ENCODE measurements at regions not wholly inside any gene's neighbourhood (a gene's known extent, or its start where the extent isn't known, plus 50 kb on each side); places are given as distances from the start of the nearest gene placed in this dataset.
"Not testable (repeated sequence)": the region's sequence is repeated elsewhere in the genome, so short reads cannot be mapped to it uniquely, and the experiment has no call there.

DNA sequence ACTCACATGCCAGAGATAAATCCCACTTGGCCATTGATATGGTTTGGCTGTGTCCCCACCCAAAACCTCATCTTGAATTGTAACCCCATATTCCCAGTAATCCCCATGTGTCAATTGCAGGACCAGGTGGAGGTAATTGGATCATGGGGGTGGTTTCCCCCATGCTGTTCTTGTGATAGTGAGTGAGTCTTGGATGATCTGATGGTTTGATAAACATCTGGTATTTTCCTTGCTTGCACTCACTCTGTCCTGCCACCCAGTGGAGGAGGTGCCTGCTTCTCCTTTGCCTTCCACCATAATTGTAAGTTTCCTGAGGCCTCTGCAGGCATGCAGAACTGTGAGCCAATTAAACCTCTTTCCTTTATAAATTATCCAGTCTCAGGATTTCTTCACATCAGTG, 50.4 kb upstream of the B3GAT2 start:
- not testable (repeated sequence) for H3K4me1 ChIP-seq (ENCODE audit: insufficient read depth, low read length); H3K4me2 ChIP-seq (ENCODE audit: insufficient read depth, low read length); H3K9me3 ChIP-seq (ENCODE audit: low read depth, low read length)

DNA sequence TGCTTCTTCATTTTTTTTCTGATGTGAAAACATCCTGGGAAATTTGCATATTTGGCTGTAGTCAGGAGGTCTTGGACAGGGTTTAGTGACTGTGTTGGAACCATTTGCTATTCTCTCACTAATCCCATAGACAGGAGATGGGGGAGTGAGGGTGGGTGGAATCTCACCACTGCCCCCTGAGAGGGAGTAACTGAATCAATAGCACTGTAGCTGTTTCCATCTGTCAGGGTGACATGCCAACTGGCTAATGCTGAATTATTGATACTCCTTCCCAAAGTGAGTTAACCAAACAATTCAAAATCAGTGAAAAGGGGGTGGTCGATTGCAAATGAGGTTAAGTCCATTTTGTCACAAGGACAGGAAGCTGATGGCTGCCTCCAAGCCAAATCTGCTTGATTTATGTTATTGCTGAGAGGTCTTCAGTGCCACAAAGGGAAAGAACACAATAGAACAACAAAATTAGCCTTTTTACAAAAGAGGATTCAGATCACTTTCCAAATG, 55.1 kb upstream of the B3GAT2 start:
- H3K36me3 ChIP-seq (ENCODE audit: insufficient read depth, low read length) = no peaks in the 10 kb centered on the region
- TF ChIP-seq, protein P1, sequence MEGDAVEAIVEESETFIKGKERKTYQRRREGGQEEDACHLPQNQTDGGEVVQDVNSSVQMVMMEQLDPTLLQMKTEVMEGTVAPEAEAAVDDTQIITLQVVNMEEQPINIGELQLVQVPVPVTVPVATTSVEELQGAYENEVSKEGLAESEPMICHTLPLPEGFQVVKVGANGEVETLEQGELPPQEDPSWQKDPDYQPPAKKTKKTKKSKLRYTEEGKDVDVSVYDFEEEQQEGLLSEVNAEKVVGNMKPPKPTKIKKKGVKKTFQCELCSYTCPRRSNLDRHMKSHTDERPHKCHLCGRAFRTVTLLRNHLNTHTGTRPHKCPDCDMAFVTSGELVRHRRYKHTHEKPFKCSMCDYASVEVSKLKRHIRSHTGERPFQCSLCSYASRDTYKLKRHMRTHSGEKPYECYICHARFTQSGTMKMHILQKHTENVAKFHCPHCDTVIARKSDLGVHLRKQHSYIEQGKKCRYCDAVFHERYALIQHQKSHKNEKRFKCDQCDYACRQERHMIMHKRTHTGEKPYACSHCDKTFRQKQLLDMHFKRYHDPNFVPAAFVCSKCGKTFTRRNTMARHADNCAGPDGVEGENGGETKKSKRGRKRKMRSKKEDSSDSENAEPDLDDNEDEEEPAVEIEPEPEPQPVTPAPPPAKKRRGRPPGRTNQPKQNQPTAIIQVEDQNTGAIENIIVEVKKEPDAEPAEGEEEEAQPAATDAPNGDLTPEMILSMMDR (IDR thresholded peaks at IDR 0.05; ENCODE audit: extremely low read depth, low read depth, low read length) = no peak
- no peaks in the 10 kb centered on the region for H3K9me3 ChIP-seq (ENCODE audit: low read depth, low read length)
- H3K4me1 ChIP-seq (ENCODE audit: insufficient read depth, low read length) = no peaks in the 10 kb centered on the region
- H3K4me2 ChIP-seq (ENCODE audit: insufficient read depth, low read length) = no peak overlapping the region
- H3K27me3 ChIP-seq (ENCODE audit: insufficient read depth, low read length) = peaks cover 4% of the 10 kb centered on the region
- H4K20me1 ChIP-seq (ENCODE audit: insufficient read depth, low read length) = no peaks in the 10 kb centered on the region
- no peaks in the 10 kb centered on the region for H3K79me2 ChIP-seq (ENCODE audit: insufficient read depth, low read length)
- DNase-seq (ENCODE audit: insufficient read length, low spot score, missing footprints) = no peak
- H3K27ac ChIP-seq (ENCODE audit: low read depth, low read length) = no peak overlapping the region
- H3K4me3 ChIP-seq (ENCODE audit: insufficient read depth, low read length) = no peak overlapping the region
- no peak overlapping the region for H2AFZ ChIP-seq (ENCODE audit: low read length)

More for the DNA sequence above, 50.4 kb upstream of the B3GAT2 start:
- DNase-seq (ENCODE audit: insufficient read length, low spot score, missing footprints); H3K27me3 ChIP-seq (ENCODE audit: insufficient read depth, low read length); H4K20me1 ChIP-seq (ENCODE audit: insufficient read depth, low read length); H3K79me2 ChIP-seq (ENCODE audit: insufficient read depth, low read length); H2AFZ ChIP-seq (ENCODE audit: low read length); H3K36me3 ChIP-seq (ENCODE audit: insufficient read depth, low read length); H3K27ac ChIP-seq (ENCODE audit: low read depth, low read length); H3K4me3 ChIP-seq (ENCODE audit: insufficient read depth, low read length): not testable (repeated sequence)

DNA sequence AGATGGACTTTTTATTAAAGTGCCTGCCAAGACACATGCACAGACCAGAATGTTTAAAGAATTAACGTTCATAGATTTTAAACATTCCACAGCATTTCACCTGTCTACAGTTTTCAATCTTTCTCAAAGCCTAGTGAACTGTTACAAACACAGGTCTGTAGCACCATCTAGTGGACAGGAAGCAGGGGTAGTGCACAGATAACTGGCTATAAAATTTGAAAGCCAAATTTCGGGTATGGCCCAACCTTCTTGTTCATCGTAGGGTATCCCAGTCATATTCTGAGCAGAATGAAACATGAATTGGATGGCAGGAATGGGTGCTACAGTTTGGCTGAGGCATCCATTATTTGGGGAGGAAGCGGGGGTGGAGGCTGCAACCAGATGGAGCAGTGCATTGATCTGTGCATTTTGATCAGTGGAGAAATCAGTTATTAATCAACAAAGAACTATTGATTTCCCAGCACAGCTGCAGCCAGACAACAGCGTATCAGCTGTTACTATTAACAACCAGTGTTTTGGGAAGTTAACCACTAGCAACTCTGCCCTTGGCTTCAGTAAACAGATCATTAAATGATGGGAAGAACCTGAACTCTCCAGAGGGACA, 56.1 kb upstream of the B3GAT2 start:
- no peak overlapping the region for H3K4me2 ChIP-seq (ENCODE audit: insufficient read depth, low read length)
- no peaks in the 10 kb centered on the region for H4K20me1 ChIP-seq (ENCODE audit: insufficient read depth, low read length)
- H3K36me3 ChIP-seq (ENCODE audit: insufficient read depth, low read length) = no peaks in the 10 kb centered on the region
- TF ChIP-seq, protein P1 (IDR thresholded peaks at IDR 0.05; ENCODE audit: extremely low read depth, low read depth, low read length) = peak; percentile 81
- H3K4me1 ChIP-seq (ENCODE audit: insufficient read depth, low read length) = no peaks in the 10 kb centered on the region
- no peak overlapping the region for H2AFZ ChIP-seq (ENCODE audit: low read length)
- no peak overlapping the region for H3K4me3 ChIP-seq (ENCODE audit: insufficient read depth, low read length)
- peak; percentile 15 for DNase-seq (ENCODE audit: insufficient read length, low spot score, missing footprints)
- peaks cover 4% of the 10 kb centered on the region for H3K27me3 ChIP-seq (ENCODE audit: insufficient read depth, low read length)
- no peak overlapping the region for H3K27ac ChIP-seq (ENCODE audit: low read depth, low read length)
- H3K79me2 ChIP-seq (ENCODE audit: insufficient read depth, low read length) = no peaks in the 10 kb centered on the region
- no peaks in the 10 kb centered on the region for H3K9me3 ChIP-seq (ENCODE audit: low read depth, low read length)

DNA sequence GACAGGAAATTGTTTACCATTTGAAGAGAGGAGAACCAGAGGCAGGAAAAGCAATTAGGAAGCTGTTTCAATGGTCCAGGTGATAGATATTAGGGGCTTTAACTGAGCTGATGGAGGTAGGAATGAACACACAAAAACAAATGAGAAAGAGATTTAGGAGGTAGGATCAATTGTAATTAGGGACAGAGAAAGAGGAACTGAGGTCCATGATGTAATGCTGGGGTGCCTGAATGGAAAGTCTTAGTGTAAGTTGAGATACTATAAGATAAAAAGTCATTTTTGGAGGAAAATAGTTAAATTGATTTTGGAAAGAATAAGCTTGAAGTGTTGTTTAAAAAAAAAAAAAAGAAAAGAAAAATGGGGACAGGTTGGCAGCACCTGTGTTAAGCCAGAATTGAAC, 58.5 kb upstream of the B3GAT2 start:
- TF ChIP-seq, protein P1 (IDR thresholded peaks at IDR 0.05; ENCODE audit: extremely low read depth, low read depth, low read length) = no peak
- H3K79me2 ChIP-seq (ENCODE audit: insufficient read depth, low read length) = no peaks in the 10 kb centered on the region
- H2AFZ ChIP-seq (ENCODE audit: low read length) = no peak overlapping the region
- no peak overlapping the region for H3K4me3 ChIP-seq (ENCODE audit: insufficient read depth, low read length)
- no peak overlapping the region for H3K27ac ChIP-seq (ENCODE audit: low read depth, low read length)
- no peak overlapping the region for H3K4me2 ChIP-seq (ENCODE audit: insufficient read depth, low read length)
- DNase-seq (ENCODE audit: insufficient read length, low spot score, missing footprints) = no peak
- H3K4me1 ChIP-seq (ENCODE audit: insufficient read depth, low read length) = no peaks in the 10 kb centered on the region
- H4K20me1 ChIP-seq (ENCODE audit: insufficient read depth, low read length) = no peaks in the 10 kb centered on the region
- H3K27me3 ChIP-seq (ENCODE audit: insufficient read depth, low read length) = no peaks in the 10 kb centered on the region
- no peaks in the 10 kb centered on the region for H3K36me3 ChIP-seq (ENCODE audit: insufficient read depth, low read length)
- no peaks in the 10 kb centered on the region for H3K9me3 ChIP-seq (ENCODE audit: low read depth, low read length)
